Heart right ventricle (tissue), 16 donors: ENCODE measurements at regions not wholly inside any gene's neighbourhood (a gene's known extent, or its start where the extent isn't known, plus 50 kb on each side); places are given as distances from the start of the nearest gene placed in this dataset.
"Not testable (repeated sequence)": the region's sequence is repeated elsewhere in the genome, so short reads cannot be mapped to it uniquely, and the experiment has no call there.

Experiments
- ATAC-seq, 8 donors: fragments of 200-7000 bp; cut with Tn5 transposase; one replicate each; pipeline ENCODE4 v1.9.1; 2020; ENCODE audit warnings: mild to moderate bottlenecking in 8 of 8, moderate library complexity in 8 of 8, moderate number of reproducible peaks in 1 of 8
- DNase-seq, 2 donors: peaks; one replicate each; pipeline ENCODE4 v3.0.0-alpha.2; 2020
- H3K27ac ChIP-seq, 10 donors: fragments of 200-600 bp; sonication (generic) in 2 of 10; one replicate each; pipeline versions ENCODE4 v1.5.0 to v1.8.0; 2020 to 2022; ENCODE audit warnings: mild to moderate bottlenecking in 3 of 10
- H3K27me3 ChIP-seq, 7 donors: fragments of 200-600 bp; one replicate each; pipeline ENCODE4 v1.8.0; 2021 to 2022; ENCODE audit warnings: mild to moderate bottlenecking in 2 of 7
- H3K36me3 ChIP-seq, 9 donors: fragments of 200-600 bp; sonication (generic) in 1 of 9; one replicate each; pipeline versions ENCODE4 v1.5.0 to v1.8.0; 2020 to 2022; ENCODE audit warnings: mild to moderate bottlenecking in 2 of 9
- H3K4me1 ChIP-seq, 9 donors: fragments of 200-600 bp; sonication (generic) in 1 of 9; one replicate each; pipeline versions ENCODE4 v1.5.0 to v1.8.0; 2020 to 2022; ENCODE audit warnings: mild to moderate bottlenecking in 4 of 9
- H3K4me3 ChIP-seq, 10 donors: fragments of 200-600 bp; sonication (generic) in 2 of 10; one replicate each; pipeline versions ENCODE4 v1.5.0 to v1.8.0; 2020 to 2022; ENCODE audit warnings: mild to moderate bottlenecking in 7 of 10, moderate library complexity in 2 of 10
- H3K9me3 ChIP-seq, 11 donors: fragments of 200-600 bp in 10 of 11; sonication (generic) in 2 of 11; one replicate each; pipeline versions ENCODE4 v1.5.0 to v1.8.0; 2013 to 2022; ENCODE audit warnings: mild to moderate bottlenecking in 2 of 11, control low read depth in 1 of 11, moderate library complexity in 1 of 11
- WGBS, 2 donors: extraction: QIAGEN DNeasy Blood & Tissue Kit; methylation state at CpG; one replicate each; pipeline ENCODE4 v1.1.7; 2013; ENCODE audit warnings: inconsistent platforms in 1 of 2; 5-methylcytosine and 5-hydroxymethylcytosine counted together
- intact Hi-C, 10 donors: fragments of 100-400 bp; cut with DNase I; formaldehyde crosslinking; loops; one replicate each; pipeline versions ENCODE4 v1.11.1 to v1.14.2; 2022
- TF ChIP-seq, protein P1 (sequence below), 9 donors: fragments of 200-600 bp; sonication (generic) in 2 of 9; IDR thresholded peaks; one replicate each; pipeline versions ENCODE4 v1.5.0 to v1.8.0; 2021 to 2022; ENCODE audit warnings: antibody characterized with exemption in 9 of 9, mild to moderate bottlenecking in 5 of 9, moderate library complexity in 1 of 9
- donor health status: Arrhythmogenic right ventricular cardiomyopathy.
- donor health status: ischemic (EF 13 %, LVEDD 7.1; RV severe dilation, severe dysfunction).
- donor health status: healthy with polysubstance abuse.
- donor health status: DM: no; HTN: yes; CAD: no.
- donor health status: DM: no; HTN: no; CAD: no.
- donor health status: ischemic (EF 25% LVEDD 6.9; RV normal size, moderate dysfunction).
- donor health status: ischemic (EF 25% LVEDD 5.7; RV mildly dilated, moderate dysfunction).
- donor health status: healthy.
- donor health status: DM: yes; HTN: yes; CAD: no.
- donor health status: Ischemic cardiomyopathy.
- donor health status: ischemic (EF 35%, LVEDD 5.7; RV mildly dilated, moderate dysfunction).
- donor health status: nonischemic (EF 11% LVEDD 7.7; RV severe dilation, severe dysfunction).
- donor health status: DM: yes; HTN: yes; CAD: no.
- donor health status: PGD.
- donor health status: ischemic (EF 29% LVEDD 5.4; RV normal size, mild dysfunction).
- donor health status: nonischemic (EF 23%, LVEDD 6.1; RV moderate dilation, normal function).

DNA sequence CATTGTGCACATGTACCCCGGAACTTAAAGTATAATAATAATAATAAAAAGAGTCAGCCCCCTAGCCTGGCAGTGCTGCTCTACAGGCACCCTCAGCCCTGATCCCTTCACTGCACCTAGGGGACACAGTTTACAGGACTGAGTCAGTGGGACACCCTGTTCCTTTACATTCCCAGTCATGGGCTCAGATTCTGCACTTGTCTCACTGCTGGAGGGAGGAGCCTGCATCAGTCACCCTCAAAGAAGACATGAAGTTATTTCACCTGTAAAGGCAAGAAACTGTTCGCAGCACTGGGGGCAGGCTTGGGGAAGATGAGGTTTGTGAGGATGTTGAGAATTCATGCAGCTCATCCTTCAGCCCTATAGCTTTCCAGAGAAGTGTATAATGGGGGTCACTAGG is 50.7 kb upstream of the VPREB1 start:
- peaks cover 0 to 3% (median 0%) of the 10 kb centered on the region in 11 donors for H3K9me3 ChIP-seq
- DNase-seq (no peak), ATAC-seq (no peak)
- H3K27me3 ChIP-seq: peaks cover 0 to 41% (median 31%) of the 10 kb centered on the region in 7 donors
- TF ChIP-seq, protein P1, sequence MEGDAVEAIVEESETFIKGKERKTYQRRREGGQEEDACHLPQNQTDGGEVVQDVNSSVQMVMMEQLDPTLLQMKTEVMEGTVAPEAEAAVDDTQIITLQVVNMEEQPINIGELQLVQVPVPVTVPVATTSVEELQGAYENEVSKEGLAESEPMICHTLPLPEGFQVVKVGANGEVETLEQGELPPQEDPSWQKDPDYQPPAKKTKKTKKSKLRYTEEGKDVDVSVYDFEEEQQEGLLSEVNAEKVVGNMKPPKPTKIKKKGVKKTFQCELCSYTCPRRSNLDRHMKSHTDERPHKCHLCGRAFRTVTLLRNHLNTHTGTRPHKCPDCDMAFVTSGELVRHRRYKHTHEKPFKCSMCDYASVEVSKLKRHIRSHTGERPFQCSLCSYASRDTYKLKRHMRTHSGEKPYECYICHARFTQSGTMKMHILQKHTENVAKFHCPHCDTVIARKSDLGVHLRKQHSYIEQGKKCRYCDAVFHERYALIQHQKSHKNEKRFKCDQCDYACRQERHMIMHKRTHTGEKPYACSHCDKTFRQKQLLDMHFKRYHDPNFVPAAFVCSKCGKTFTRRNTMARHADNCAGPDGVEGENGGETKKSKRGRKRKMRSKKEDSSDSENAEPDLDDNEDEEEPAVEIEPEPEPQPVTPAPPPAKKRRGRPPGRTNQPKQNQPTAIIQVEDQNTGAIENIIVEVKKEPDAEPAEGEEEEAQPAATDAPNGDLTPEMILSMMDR (IDR thresholded peaks at IDR 0.05): no peak
- H3K4me3 ChIP-seq: no peak overlapping the region
- intact Hi-C loops: no loop called here
- no peaks in the 10 kb centered on the region for H3K4me1 ChIP-seq
- H3K27ac ChIP-seq: no peak overlapping the region
- H3K36me3 ChIP-seq: no peaks in the 10 kb centered on the region
- 62 to 71% methylated on average over 2 of the region's 2 CpGs for WGBS, 2 donors

DNA sequence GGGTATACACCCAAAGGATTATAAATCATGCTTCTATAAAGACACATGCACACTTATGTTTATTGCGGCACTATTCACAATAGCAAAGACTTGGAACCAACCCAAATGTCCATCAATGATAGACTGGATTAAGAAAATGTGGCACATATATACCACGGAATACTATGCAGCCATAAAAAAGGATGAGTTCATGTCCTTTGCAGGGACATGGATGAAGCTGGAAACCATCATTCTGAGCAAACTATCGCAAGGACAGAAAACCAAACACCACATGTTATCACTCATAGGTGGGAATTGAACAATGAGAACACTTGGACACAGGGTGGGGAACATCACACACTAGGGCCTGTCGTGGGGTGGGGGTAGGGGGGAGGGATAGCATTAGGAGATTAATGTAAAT is 51.1 kb upstream of the VPREB1 start:
- ATAC-seq, DNase-seq, H3K36me3 ChIP-seq, H3K4me1 ChIP-seq, H3K9me3 ChIP-seq, H3K27ac ChIP-seq, H3K4me3 ChIP-seq, intact Hi-C loops: not testable (repeated sequence)
- 57 to 58% methylated on average over 3 of the region's 4 CpGs for WGBS, 2 donors
- peaks cover 0 to 37% (median 27%) of the 10 kb centered on the region in 7 donors for H3K27me3 ChIP-seq

DNA sequence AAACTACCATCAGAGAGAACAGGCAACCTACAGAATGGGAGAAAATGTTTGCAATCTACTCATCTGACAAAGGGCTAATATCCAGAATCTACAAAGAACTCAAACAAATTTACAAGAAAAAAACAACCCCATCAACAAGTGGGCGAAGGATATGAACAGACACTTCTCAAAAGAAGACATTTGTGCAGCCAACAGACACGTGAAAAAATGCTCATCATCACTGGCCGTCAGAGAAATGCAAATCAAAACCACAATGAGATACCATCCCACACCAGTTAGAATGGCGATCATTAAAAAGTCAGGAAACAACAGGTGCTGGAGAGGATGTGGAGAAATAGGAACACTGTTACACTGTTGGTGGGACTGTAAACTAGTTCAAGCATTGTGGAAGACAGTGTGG is 51.6 kb upstream of the VPREB1 start:
- H3K9me3 ChIP-seq, ATAC-seq, H3K4me1 ChIP-seq, H3K36me3 ChIP-seq, H3K27ac ChIP-seq, H3K4me3 ChIP-seq, intact Hi-C loops, DNase-seq: not testable (repeated sequence)
- WGBS, 2 donors: 57% methylated on average over 3 of the region's 4 CpGs; no CpG with 5 or more reads in 1 of the 2 donors
- peaks cover 0 to 37% (median 26%) of the 10 kb centered on the region in 7 donors for H3K27me3 ChIP-seq

DNA sequence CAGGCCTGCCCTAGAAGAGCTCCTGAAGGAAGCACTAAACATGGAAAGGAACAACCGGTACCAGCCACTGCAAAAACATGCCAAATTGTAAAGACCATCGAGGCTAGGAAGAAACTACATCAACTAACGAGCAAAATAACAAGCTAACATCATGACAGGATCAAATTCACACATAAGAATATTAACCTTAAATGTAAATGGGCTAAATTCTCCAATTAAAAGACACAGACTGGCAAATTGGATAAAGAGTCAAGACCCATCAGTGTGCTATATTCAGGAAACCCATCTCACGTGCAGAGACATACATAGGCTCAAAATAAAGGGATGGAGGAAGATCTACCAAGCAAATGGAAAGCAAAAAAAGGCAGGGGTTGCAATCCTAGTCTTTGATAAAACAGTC is 54.8 kb upstream of the VPREB1 start:
- intact Hi-C loops, DNase-seq, H3K4me1 ChIP-seq, H3K36me3 ChIP-seq, H3K9me3 ChIP-seq, H3K4me3 ChIP-seq, H3K27ac ChIP-seq, ATAC-seq: not testable (repeated sequence)
- H3K27me3 ChIP-seq: peaks cover 0 to 27% (median 21%) of the 10 kb centered on the region in 7 donors
- 39 to 44% methylated on average over 3 of the region's 4 CpGs for WGBS, 2 donors

DNA sequence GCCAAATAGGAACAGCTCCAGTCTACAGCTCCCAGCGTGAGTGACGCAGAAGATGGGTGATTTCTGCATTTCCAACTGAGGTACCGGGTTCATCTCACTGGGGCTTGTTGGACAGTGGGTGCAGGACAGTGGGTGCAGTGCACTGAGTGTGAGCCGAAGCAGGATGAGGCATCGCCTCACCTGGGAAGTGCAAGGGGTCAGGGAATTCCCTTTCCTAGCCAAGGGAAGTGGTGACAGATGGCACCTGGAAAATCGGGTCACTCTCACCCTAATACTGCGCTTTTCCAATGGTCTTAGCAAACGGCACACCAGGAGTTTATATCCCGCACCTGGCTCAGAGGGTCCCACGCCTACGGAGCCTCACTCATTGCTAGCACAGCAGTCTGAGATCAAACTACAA is 56.7 kb upstream of the VPREB1 start:
- H3K4me1 ChIP-seq, H3K36me3 ChIP-seq, DNase-seq, intact Hi-C loops, ATAC-seq, H3K27ac ChIP-seq, H3K9me3 ChIP-seq, H3K4me3 ChIP-seq: not testable (repeated sequence)
- WGBS, 2 donors: 78 to 80% methylated on average over 11 of the region's 11 CpGs
- peaks cover 0 to 44% (median 34%) of the 10 kb centered on the region in 7 donors for H3K27me3 ChIP-seq

DNA sequence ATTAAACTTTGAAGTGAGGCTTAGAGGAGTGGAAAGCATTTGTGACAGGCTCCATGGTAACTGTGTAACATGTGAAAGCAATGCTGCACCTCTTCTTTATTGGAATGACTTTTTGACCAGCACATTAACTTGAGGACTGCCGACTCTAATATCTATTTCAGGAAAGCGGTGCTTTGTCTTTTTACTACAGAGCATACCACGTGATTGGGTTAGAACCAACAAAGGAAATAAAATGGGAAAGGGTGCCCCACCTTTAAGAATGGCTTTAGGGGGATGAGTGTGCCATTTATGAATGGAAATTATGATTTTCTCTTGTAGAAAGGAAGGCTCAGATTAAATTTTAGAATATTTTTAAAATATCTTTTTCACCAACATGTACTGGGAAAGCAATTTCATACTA is 57.3 kb upstream of the VPREB1 start:
- H3K27ac ChIP-seq: no peak overlapping the region

More for the DNA sequence above, 57.3 kb upstream of the VPREB1 start:
- no peak overlapping the region for H3K4me3 ChIP-seq
- WGBS, 2 donors: 45 to 57% methylated on average over 3 of the region's 3 CpGs
- no peaks in the 10 kb centered on the region for H3K36me3 ChIP-seq
- H3K4me1 ChIP-seq: no peaks in the 10 kb centered on the region
- intact Hi-C loops: no loop called here
- TF ChIP-seq, protein P1 (IDR thresholded peaks at IDR 0.05): no peak
- DNase-seq: no peak
- peaks cover 0 to 48% (median 40%) of the 10 kb centered on the region in 7 donors for H3K27me3 ChIP-seq
- ATAC-seq: no peak
- H3K9me3 ChIP-seq: peaks cover 0 to 3% (median 0%) of the 10 kb centered on the region in 11 donors
